Right atrium auricular region (tissue), 2 donors: ENCODE measurements at regions not wholly inside any gene's neighbourhood (a gene's known extent, or its start where the extent isn't known, plus 50 kb on each side); places are given as distances from the start of the nearest gene placed in this dataset.

Experiments
- DNase-seq: peaks from one replicate; pipeline ENCODE4 v3.0.0-alpha.2; 2019; ENCODE audit warnings: low spot score
- H3K27ac ChIP-seq, 2 donors: fragments of 200-600 bp; sonication (generic); 1 replicate in 1 of 2; 2 replicates in 1 of 2; pipeline ENCODE4 v1.5.1; 2016 to 2019
- H3K27me3 ChIP-seq, 2 donors: fragments of 200-600 bp; sonication (generic); one replicate each; pipeline versions ENCODE4 v1.5.1 to v1.6.0; 2017 to 2019
- H3K36me3 ChIP-seq: fragments of 200-600 bp; sonication (generic); one replicate; pipeline ENCODE4 v1.5.1; 2016
- H3K4me1 ChIP-seq, 2 donors: fragments of 200-600 bp; sonication (generic); one replicate each; pipeline versions ENCODE4 v1.5.1 to v1.6.0; 2017 to 2019
- H3K4me3 ChIP-seq, 2 donors: fragments of 200-600 bp; sonication (generic); 1 replicate in 1 of 2; 2 replicates in 1 of 2; pipeline ENCODE4 v1.5.1; 2017 to 2019; ENCODE audit warnings: mild to moderate bottlenecking in 1 of 2, moderate library complexity in 1 of 2
- H3K9me3 ChIP-seq, 2 donors: fragments of 200-600 bp; sonication (generic); one replicate each; pipeline ENCODE4 v1.5.1; 2019
- CTCF ChIP-seq, 2 donors: fragments of 200-600 bp; sonication (generic); IDR thresholded peaks; one replicate each; pipeline ENCODE4 v1.5.1; 2019; ENCODE audit warnings: antibody characterized with exemption in 2 of 2

- Histone ChIP-seq H3K4me1 (peaks cover 0 to 29% of the 10 kb centered on the region in 2 donors), H3K27ac (no peak overlapping the region), H3K9me3 (no peaks in the 10 kb centered on the region), H3K27me3 (no peaks in the 10 kb centered on the region), H3K4me3 (no peak overlapping the region), H3K36me3 (no peaks in the 10 kb centered on the region)
- TF ChIP-seq CTCF (IDR thresholded peaks at IDR 0.05) = no peak
- no peak for DNase-seq
Measured at GRCh38 chr7:45975367-45975766, 54.3 kb upstream of the IGFBP3 start.

GRCh38 chr7:45974540-45975360 lies 53.7 kb upstream of the IGFBP3 start:
- DNase-seq = no peak
- no peak overlapping the region for H3K4me3 ChIP-seq
- H3K36me3 ChIP-seq = no peaks in the 10 kb centered on the region
- no peaks in the 10 kb centered on the region for H3K27me3 ChIP-seq
- no peak for TF ChIP-seq CTCF (IDR thresholded peaks at IDR 0.05)
- peaks cover 0 to 29% of the 10 kb centered on the region in 2 donors for H3K4me1 ChIP-seq
- H3K9me3 ChIP-seq = no peaks in the 10 kb centered on the region
- no peak overlapping the region for H3K27ac ChIP-seq

GRCh38 chr7:45973725-45974532 lies 52.9 kb upstream of the IGFBP3 start:
- H3K9me3 ChIP-seq = no peaks in the 10 kb centered on the region
- no peak overlapping the region for H3K27ac ChIP-seq
- no peak for DNase-seq
- H3K4me1 ChIP-seq = peaks cover 0 to 28% of the 10 kb centered on the region in 2 donors
- H3K36me3 ChIP-seq = no peaks in the 10 kb centered on the region
- no peaks in the 10 kb centered on the region for H3K27me3 ChIP-seq
- H3K4me3 ChIP-seq = no peak overlapping the region
- no peak for TF ChIP-seq CTCF (IDR thresholded peaks at IDR 0.05)

GRCh38 chr7:45972629-45973312 lies 51.7 kb upstream of the IGFBP3 start:
- no peak for TF ChIP-seq CTCF (IDR thresholded peaks at IDR 0.05)
- no peak for DNase-seq
- H3K36me3 ChIP-seq = no peaks in the 10 kb centered on the region
- H3K9me3 ChIP-seq = no peaks in the 10 kb centered on the region
- H3K27ac ChIP-seq = no peak overlapping the region
- no peaks in the 10 kb centered on the region for H3K27me3 ChIP-seq
- H3K4me1 ChIP-seq = peaks cover 0 to 17% of the 10 kb centered on the region in 2 donors
- no peak overlapping the region for H3K4me3 ChIP-seq

GRCh38 chr7:45971661-45972175 lies 50.6 kb upstream of the IGFBP3 start:
- no peaks in the 10 kb centered on the region for H3K9me3 ChIP-seq
- TF ChIP-seq CTCF (IDR thresholded peaks at IDR 0.05) = no peak
- DNase-seq = no peak
- H3K27ac ChIP-seq = no peak overlapping the region
- H3K27me3 ChIP-seq = no peaks in the 10 kb centered on the region
- peaks cover 0 to 15% of the 10 kb centered on the region in 2 donors for H3K4me1 ChIP-seq
- H3K4me3 ChIP-seq = no peak overlapping the region
- H3K36me3 ChIP-seq = no peaks in the 10 kb centered on the region
